A673 (cell line): ENCODE measurements at regions not wholly inside any gene's neighbourhood (a gene's known extent, or its start where the extent isn't known, plus 50 kb on each side); places are given as distances from the start of the nearest gene placed in this dataset.

ENCODE experiments used
- BruUV-seq: library from RNA; stranded (reverse); fragments of 400-500 nt; replicated peaks from 2 replicates; lab custom pipeline; 2021; lab: Mats Ljungman, UMichigan
- CTCF ChIA-PET: fragments of 300-600 bp; sonication (Branson Sonifier 250); formaldehyde crosslinking; loops from one replicate; lab custom pipeline; 2022; ENCODE audit warnings: antibody characterized with exemption; lab: Charles Lee
- POLR2A ChIA-PET: fragments of 300-600 bp; sonication (Branson Sonifier 250); formaldehyde crosslinking; loops from one replicate; lab custom pipeline; 2022; ENCODE audit warnings: antibody characterized with exemption; ENCODE audit not compliant: low non-redundant PET; lab: Charles Lee
- DNase-seq: peaks from one replicate; pipeline ENCODE4 v3.0.0-alpha.2; 2015; ENCODE audit warnings: low spot score
- H3K27ac ChIP-seq: fragments of 200-600 bp; sonication (generic); 2 replicates; pipeline ENCODE4 v1.5.1; 2016; ENCODE audit warnings: mixed run types, low read depth, mild to moderate bottlenecking, mixed read lengths, antibody characterized with exemption, low read length; ENCODE audit not compliant: poor library complexity, severe bottlenecking
- H3K27me3 ChIP-seq: fragments of 200-600 bp; sonication (generic); replicated peaks from 2 replicates; pipeline ENCODE4 v1.6.1; 2017; ENCODE audit warnings: mixed run types, low read depth, mild to moderate bottlenecking, mixed read lengths, antibody characterized with exemption, low read length; ENCODE audit not compliant: insufficient read depth, poor library complexity
- H3K36me3 ChIP-seq: fragments of 200-600 bp; sonication (generic); 2 replicates; pipeline ENCODE4 v1.6.1; 2016; ENCODE audit warnings: mixed run types, mild to moderate bottlenecking, mixed read lengths, antibody characterized with exemption, low read length; ENCODE audit not compliant: insufficient read depth, poor library complexity, severe bottlenecking
- H3K4me1 ChIP-seq: fragments of 200-600 bp; sonication (generic); 2 replicates; pipeline ENCODE4 v1.6.1; 2017; ENCODE audit warnings: mixed run types, mild to moderate bottlenecking, mixed read lengths, antibody characterized with exemption, low read length; ENCODE audit not compliant: insufficient read depth, poor library complexity, severe bottlenecking
- H3K4me3 ChIP-seq: fragments of 200-600 bp; sonication (generic); 2 replicates; pipeline ENCODE4 v1.5.1; 2016; ENCODE audit warnings: low read depth, mixed run types, mild to moderate bottlenecking, mixed read lengths, low read length; ENCODE audit not compliant: poor library complexity, severe bottlenecking
- H3K9me3 ChIP-seq: fragments of 200-600 bp; sonication (generic); 2 replicates; pipeline ENCODE4 v1.6.1; 2016; ENCODE audit warnings: mixed run types, low read depth, mild to moderate bottlenecking, mixed read lengths, antibody characterized with exemption, low read length; ENCODE audit not compliant: poor library complexity, severe bottlenecking
- CTCF ChIP-seq: fragments of 300-800, 200-600 bp; sonication (generic); conservative IDR thresholded peaks from 2 replicates; pipeline ENCODE4 v1.5.1; 2017; ENCODE audit warnings: low read depth, mild to moderate bottlenecking, antibody characterized with exemption, low read length, moderate library complexity, mixed read lengths
- EZH2 ChIP-seq: fragments of 200-600 bp; sonication (generic); IDR thresholded peaks from 2 replicates; pipeline ENCODE4 v1.6.1; 2017; ENCODE audit warnings: borderline replicate concordance, low read depth, mild to moderate bottlenecking, mixed read lengths, antibody characterized with exemption, low read length; ENCODE audit not compliant: poor library complexity, severe bottlenecking
- intact Hi-C: fragments of 100-400 bp; cut with micrococcal nuclease; formaldehyde crosslinking; loops from one replicate; pipeline ENCODE4 v1.10.0; 2022; ENCODE audit not compliant: unreplicated experiment

- intact Hi-C loops: loop anchor here (10.0 kb wide), 1 partner anchor 236 kb away; no protein-coding TSS in a partner anchor
- CTCF ChIA-PET: no interaction called here
- Histone ChIP-seq H3K4me3 (no peak overlapping the region), H3K36me3 (no peaks in the 10 kb centered on the region), H3K27me3 (peaks cover 17% of the 10 kb centered on the region), H3K9me3 (no peaks in the 10 kb centered on the region), H3K27ac (no peak overlapping the region), H3K4me1 (no peaks in the 10 kb centered on the region)
- no peak for TF ChIP-seq EZH2
- no peak for TF ChIP-seq CTCF
- DNase-seq: no peak
- BruUV-seq: no TSS peak
- POLR2A ChIA-PET: no interaction called here
Measured at GRCh38 chr5:10130881-10131280, 118.8 kb downstream of the ATPSCKMT start.

GRCh38 chr5:10126900-10127299, 122.8 kb downstream of the ATPSCKMT start:
- intact Hi-C loops: no loop called here
- no peak for DNase-seq
- ChIA-PET POLR2A (no interaction called here), CTCF (no interaction called here)
- no TSS peak for BruUV-seq
- H3K27me3 ChIP-seq: no peaks in the 10 kb centered on the region
- H3K36me3 ChIP-seq: no peaks in the 10 kb centered on the region
- no peak overlapping the region for H3K27ac ChIP-seq
- TF ChIP-seq CTCF (no peak), EZH2 (no peak)
- H3K9me3 ChIP-seq: no peaks in the 10 kb centered on the region
- H3K4me3 ChIP-seq: no peak overlapping the region
- H3K4me1 ChIP-seq: no peaks in the 10 kb centered on the region

GRCh38 chr5:10125116-10125515, 124.6 kb downstream of the ATPSCKMT start:
- POLR2A ChIA-PET: no interaction called here
- BruUV-seq: no TSS peak

More at GRCh38 chr5:10125116-10125515, 124.6 kb downstream of the ATPSCKMT start:
- Histone ChIP-seq H3K4me1 (no peaks in the 10 kb centered on the region), H3K27ac (no peak overlapping the region), H3K4me3 (no peak overlapping the region), H3K36me3 (no peaks in the 10 kb centered on the region), H3K27me3 (no peaks in the 10 kb centered on the region), H3K9me3 (no peaks in the 10 kb centered on the region)
- DNase-seq: no peak
- TF ChIP-seq EZH2: no peak
- TF ChIP-seq CTCF: no peak
- CTCF ChIA-PET: no interaction called here
- intact Hi-C loops: no loop called here
